HEK293 (cell line): ENCODE measurements at regions not wholly inside any gene's neighbourhood (a gene's known extent, or its start where the extent isn't known, plus 50 kb on each side); places are given as distances from the start of the nearest gene placed in this dataset.
"Not testable (repeated sequence)": the region's sequence is repeated elsewhere in the genome, so short reads cannot be mapped to it uniquely, and the experiment has no call there.

Source experiments
- CTCF ChIA-PET: fragments of 350-600 bp; formaldehyde crosslinking; extraction: SDS; loops from one replicate; lab custom pipeline; 2021; ENCODE audit warnings: antibody characterized with exemption; lab: Yijun Ruan, JAX
- POLR2A ChIA-PET: fragments of 300-600 bp; formaldehyde crosslinking; extraction: SDS; loops from one replicate; lab custom pipeline; 2020; ENCODE audit warnings: antibody characterized with exemption, inconsistent platforms; lab: Yijun Ruan, JAX
- H3K27ac ChIP-seq: fragments of 200-500 bp; sonication (Bioruptor generic); 2 replicates; pipeline ENCODE4 v1.5.1; 2014; ENCODE audit warnings: low read depth, low read length, control low read depth, inconsistent platforms; ENCODE audit errors: extremely low read depth
- H3K36me3 ChIP-seq, 2 experiments: fragments of 200-500 bp in 1 of 2; sonication (Bioruptor generic) in 1 of 2; 1 replicate in 1 of 2; 2 replicates in 1 of 2; pipeline ENCODE4 v1.5.1; 2014 to 2017; ENCODE audit warnings: inconsistent platforms in 2 of 2, low read length in 2 of 2; ENCODE audit not compliant: control insufficient read depth in 2 of 2, insufficient read depth in 1 of 2
- H3K4me1 ChIP-seq: fragments of 200-500 bp; sonication (Bioruptor generic); 2 replicates; pipeline ENCODE4 v1.5.1; 2014; ENCODE audit warnings: mild to moderate bottlenecking, low read length, inconsistent platforms; ENCODE audit not compliant: control insufficient read depth, insufficient read depth
- H3K4me3 ChIP-seq: 2 replicates; pipeline ENCODE4 v1.5.1; 2011; ENCODE audit warnings: low read depth, mild to moderate bottlenecking, control low read depth, low read length, moderate library complexity
- H3K9me3 ChIP-seq: fragments of 200-500 bp; sonication (Bioruptor generic); 2 replicates; pipeline ENCODE4 v1.5.1; 2014; ENCODE audit warnings: low read depth, low read length, inconsistent platforms; ENCODE audit not compliant: control insufficient read depth, insufficient read depth
- AEBP2 ChIP-seq: fragments of 450-650 bp; formaldehyde crosslinking; IDR thresholded peaks from 2 replicates; pipeline ENCODE4 v1.5.1; 2016; ENCODE audit warnings: missing biosample characterization, missing genetic modification characterization, borderline replicate concordance
- GLI2 ChIP-seq: fragments of 450-650 bp; formaldehyde crosslinking; IDR thresholded peaks from 2 replicates; pipeline ENCODE4; 2017; ENCODE audit warnings: missing biosample characterization, missing genetic modification characterization, low read depth, borderline replicate concordance
- MEIS1 ChIP-seq: sonication (generic); formaldehyde crosslinking; IDR thresholded peaks from 2 replicates; pipeline ENCODE4 v1.8.1; 2022; ENCODE audit warnings: missing genetic modification reagents, mild to moderate bottlenecking, borderline replicate concordance
- PRDM6 ChIP-seq: fragments of 450-650 bp; formaldehyde crosslinking; IDR thresholded peaks from 2 replicates; pipeline ENCODE4 v1.5.1; 2017; ENCODE audit warnings: missing biosample characterization, missing genetic modification characterization
- RBAK ChIP-seq: fragments of 450-650 bp; formaldehyde crosslinking; IDR thresholded peaks from 2 replicates; pipeline ENCODE4 v1.5.1; 2016; ENCODE audit warnings: missing biosample characterization, missing genetic modification characterization
- SCRT2 ChIP-seq: fragments of 450-650 bp; formaldehyde crosslinking; IDR thresholded peaks from 2 replicates; pipeline ENCODE4 v1.5.1; 2016; ENCODE audit warnings: missing biosample characterization, missing genetic modification characterization
- SP3 ChIP-seq: fragments of 450-650 bp; formaldehyde crosslinking; IDR thresholded peaks from 2 replicates; pipeline ENCODE4 v1.5.1; 2016; ENCODE audit warnings: missing biosample characterization, missing genetic modification characterization
- ZBTB1 ChIP-seq: fragments of 450-650 bp; formaldehyde crosslinking; IDR thresholded peaks from 2 replicates; pipeline ENCODE4 v1.5.1; 2016; ENCODE audit warnings: missing biosample characterization, missing genetic modification characterization
- ZBTB10 ChIP-seq: fragments of 450-650 bp; formaldehyde crosslinking; IDR thresholded peaks from 2 replicates; pipeline ENCODE4 v1.5.1; 2016; ENCODE audit warnings: missing biosample characterization, missing genetic modification characterization
- ZBTB48 ChIP-seq: fragments of 450-650 bp; formaldehyde crosslinking; IDR thresholded peaks from 2 replicates; pipeline ENCODE4 v1.5.1; 2016; ENCODE audit warnings: missing biosample characterization, missing genetic modification characterization
- ZFP41 ChIP-seq: fragments of 450-650 bp; formaldehyde crosslinking; IDR thresholded peaks from 2 replicates; pipeline ENCODE4 v1.5.1; 2016; ENCODE audit warnings: missing biosample characterization, missing genetic modification characterization, borderline replicate concordance
- ZNF19 ChIP-seq: fragments of 450-650 bp; formaldehyde crosslinking; IDR thresholded peaks from 2 replicates; pipeline ENCODE4; 2016; ENCODE audit warnings: missing biosample characterization, missing genetic modification characterization, low read depth
- ZNF335 ChIP-seq: fragments of 450-650 bp; formaldehyde crosslinking; conservative IDR thresholded peaks from 2 replicates; pipeline ENCODE4 v1.5.1; 2016; ENCODE audit warnings: missing biosample characterization, missing genetic modification characterization
- ZNF449 ChIP-seq: fragments of 450-650 bp; formaldehyde crosslinking; IDR thresholded peaks from 2 replicates; pipeline ENCODE4 v1.5.1; 2017; ENCODE audit warnings: missing biosample characterization, mild to moderate bottlenecking, missing genetic modification characterization, moderate library complexity
- ZNF510 ChIP-seq: fragments of 450-650 bp; formaldehyde crosslinking; IDR thresholded peaks from 2 replicates; pipeline ENCODE4 v1.5.1; 2018; ENCODE audit warnings: mild to moderate bottlenecking, missing genetic modification characterization, missing biosample characterization; ENCODE audit not compliant: insufficient replicate concordance
- ZNF571 ChIP-seq: fragments of 450-650 bp; formaldehyde crosslinking; IDR thresholded peaks from 2 replicates; pipeline ENCODE4 v1.5.0; 2017; ENCODE audit warnings: missing biosample characterization, missing genetic modification characterization
- ZNF585B ChIP-seq: fragments of 450-650 bp; formaldehyde crosslinking; IDR thresholded peaks from 2 replicates; pipeline ENCODE4 v1.5.1; 2016; ENCODE audit warnings: missing biosample characterization, missing genetic modification characterization
- ZNF624 ChIP-seq: fragments of 450-650 bp; formaldehyde crosslinking; IDR thresholded peaks from 2 replicates; pipeline ENCODE4 v1.5.1; 2017; ENCODE audit warnings: missing biosample characterization, missing genetic modification characterization
- ZNF76 ChIP-seq: fragments of 450-650 bp; formaldehyde crosslinking; IDR thresholded peaks from 2 replicates; pipeline ENCODE4; 2016; ENCODE audit warnings: low read depth, missing biosample characterization, missing genetic modification characterization, borderline replicate concordance
- ZNF785 ChIP-seq: fragments of 450-650 bp; formaldehyde crosslinking; IDR thresholded peaks from 2 replicates; pipeline ENCODE4 v1.5.1; 2016; ENCODE audit warnings: missing biosample characterization, missing genetic modification characterization

GRCh38 chr11:101694869-101695268 lies 111.1 kb upstream of the TRPC6 start:
- CTCF ChIA-PET, H3K27ac ChIP-seq, POLR2A ChIA-PET, H3K9me3 ChIP-seq, H3K4me3 ChIP-seq, H3K36me3 ChIP-seq, H3K4me1 ChIP-seq: not testable (repeated sequence)

- no peak overlapping the region for H3K4me3 ChIP-seq
- TF ChIP-seq ZNF785 (tag by site-specific recombination) (no peak), ZNF624 (tag by site-specific recombination) (no peak), ZFP41 (no peak), SCRT2 (tag by site-specific recombination) (no peak)
- TF ChIP-seq, all 188 proteins: peak for 0
- Histone ChIP-seq H3K9me3 (no peaks in the 10 kb centered on the region), H3K4me1 (no peaks in the 10 kb centered on the region), H3K36me3 (no peaks in the 10 kb centered on the region), H3K27ac (no peak overlapping the region)
- ChIA-PET POLR2A (no interaction called here), CTCF (no interaction called here)
Measured at GRCh38 chr11:101692980-101693379, 109.2 kb upstream of the TRPC6 start.

- H3K36me3 ChIP-seq, result no peaks in the 10 kb centered on the region
- no peaks in the 10 kb centered on the region for H3K4me1 ChIP-seq
- no peak overlapping the region for H3K27ac ChIP-seq
- TF ChIP-seq ZBTB10 (tag by site-specific recombination), result no peak
- TF ChIP-seq ZNF510, result no peak
- no peak for TF ChIP-seq SP3 (tag by site-specific recombination)
- TF ChIP-seq ZBTB1 (tag by site-specific recombination), result no peak
- TF ChIP-seq MEIS1 (CRISPR knock-in tag), result 0 out of 2 replicates have a peak, but pooled peaks have one; percentile 66
- TF ChIP-seq ZBTB48 (tag by site-specific recombination), result no peak
- TF ChIP-seq RBAK, result no peak
- TF ChIP-seq, all 188 proteins: peak for 1
- no peaks in the 10 kb centered on the region for H3K9me3 ChIP-seq
- POLR2A ChIA-PET, result no interaction called here
- H3K4me3 ChIP-seq, result no peak overlapping the region
- CTCF ChIA-PET, result no interaction called here
Measured at GRCh38 chr11:101686514-101686913, 102.7 kb upstream of the TRPC6 start.

GRCh38 chr11:101668236-101668635 lies 84.4 kb upstream of the TRPC6 start:
- no peaks in the 10 kb centered on the region for H3K36me3 ChIP-seq
- H3K9me3 ChIP-seq, result no peaks in the 10 kb centered on the region
- CTCF ChIA-PET, result interaction anchor here (0.6 kb wide), 1 partner anchor 452 kb away, joined by 3 read pairs; no protein-coding TSS in a partner anchor
- no peaks in the 10 kb centered on the region for H3K4me1 ChIP-seq
- POLR2A ChIA-PET, result no interaction called here
- H3K4me3 ChIP-seq, result no peak overlapping the region
- H3K27ac ChIP-seq, result no peak overlapping the region
- TF ChIP-seq ZNF19, result no peak
- TF ChIP-seq ZNF335 (tag by site-specific recombination), result no peak
- no peak for TF ChIP-seq ZNF585B
- TF ChIP-seq GLI2 (tag by site-specific recombination), result no peak
- TF ChIP-seq ZNF76 (tag by site-specific recombination), result no peak
- TF ChIP-seq AEBP2 (tag by site-specific recombination), result no peak
- TF ChIP-seq PRDM6 (tag by site-specific recombination), result no peak
- no peak for TF ChIP-seq ZNF571
- TF ChIP-seq ZNF449 (tag by site-specific recombination), result no peak
